ENCODE measurements at regions not wholly inside any gene's neighbourhood (a gene's known extent, or its start where the extent isn't known, plus 50 kb on each side); places are given as distances from the start of the nearest gene placed in this dataset.

- no peak for TF ChIP-seq CTCF (IDR thresholded peaks at IDR 0.05)
- no peak for TF ChIP-seq POLR2A (IDR thresholded peaks at IDR 0.05)
Observed at GRCh38 chr20:51237278-51237677, 214.4 kb upstream of the KCNG1 start.

Measured in adrenal gland (tissue), 5 donors.